ENCODE measurements at regions not wholly inside any gene's neighbourhood (a gene's known extent, or its start where the extent isn't known, plus 50 kb on each side); places are given as distances from the start of the nearest gene placed in this dataset. TPM values are rescaled to one million over a fixed set of nuclear protein-coding genes. Genes with fewer than 3 reads are reported as not detected.

Small RNA genes lying in the stretch of these regions (microRNA-seq; reads per million reads assigned to microRNA genes)
- gene MIR4303 (not detected), gene MIR4495 (not detected)
